GM12892 (cell line): ENCODE measurements at regions not wholly inside any gene's neighbourhood (a gene's known extent, or its start where the extent isn't known, plus 50 kb on each side); places are given as distances from the start of the nearest gene placed in this dataset.

Source experiments
- POLR2A ChIP-seq: IDR thresholded peaks from 2 replicates; pipeline ENCODE4 v1.6.1; 2011; ENCODE audit warnings: low read depth, low read length, control low read depth
- TAF1 ChIP-seq: IDR thresholded peaks from 2 replicates; pipeline ENCODE4 v1.6.1; 2011; ENCODE audit warnings: low read depth, mild to moderate bottlenecking, control low read depth, low read length, borderline replicate concordance

- TF ChIP-seq POLR2A, result no peak
- TF ChIP-seq TAF1, result no peak
Measured at GRCh38 chr6:33965766-33966165, 162.0 kb upstream of the MLN start.
